NCI-H1694 (cell line): ENCODE measurements at regions not wholly inside any gene's neighbourhood (a gene's known extent, or its start where the extent isn't known, plus 50 kb on each side); places are given as distances from the start of the nearest gene placed in this dataset.
"Not testable (repeated sequence)": the region's sequence is repeated elsewhere in the genome, so short reads cannot be mapped to it uniquely, and the experiment has no call there.

Experiments used
- DNase-seq: peaks from one replicate; lab custom pipeline; 2025; lab: John Stamatoyannopoulos, UW

GRCh38 chr2:147016181-147016580 is 828.6 kb upstream of the ACVR2A start:
- no peak for DNase-seq

- DNase-seq: no peak
Measured at GRCh38 chr2:147015591-147015990, 829.2 kb upstream of the ACVR2A start.

GRCh38 chr2:147013696-147014392 is 831.0 kb upstream of the ACVR2A start:
- no peak for DNase-seq

- no peak for DNase-seq
Measured at GRCh38 chr2:147008481-147008880, 836.3 kb upstream of the ACVR2A start.

GRCh38 chr2:147006736-147007141 is 838.1 kb upstream of the ACVR2A start:
- no peak for DNase-seq

- no peak for DNase-seq
Measured at GRCh38 chr2:147003081-147003480, 841.7 kb upstream of the ACVR2A start.

GRCh38 chr2:147002256-147002655 is 842.6 kb upstream of the ACVR2A start:
- DNase-seq: peak; percentile 23

GRCh38 chr2:147001061-147001460 is 843.8 kb upstream of the ACVR2A start:
- DNase-seq: no peak

- not testable (repeated sequence) for DNase-seq
Measured at GRCh38 chr2:147000151-147000550, 844.7 kb upstream of the ACVR2A start.

GRCh38 chr2:146997945-146998344 is 846.9 kb upstream of the ACVR2A start:
- DNase-seq: no peak

- DNase-seq: no peak
Measured at GRCh38 chr2:146997488-146997887, 847.3 kb upstream of the ACVR2A start.

GRCh38 chr2:146994246-146994645 is 850.6 kb upstream of the ACVR2A start:
- no peak for DNase-seq

- no peak for DNase-seq
Measured at GRCh38 chr2:146992466-146992865, 852.4 kb upstream of the ACVR2A start.

- DNase-seq: no peak
Measured at GRCh38 chr2:146992057-146992456, 852.8 kb upstream of the ACVR2A start.

GRCh38 chr2:146990311-146991054 is 854.3 kb upstream of the ACVR2A start:
- DNase-seq: no peak

GRCh38 chr2:146989741-146990140 is 855.1 kb upstream of the ACVR2A start:
- DNase-seq: no peak

- DNase-seq: no peak
Measured at GRCh38 chr2:146987996-146988395, 856.8 kb upstream of the ACVR2A start.

GRCh38 chr2:146986161-146986560 is 858.7 kb upstream of the ACVR2A start:
- DNase-seq: no peak

GRCh38 chr2:146985753-146986152 is 859.1 kb upstream of the ACVR2A start:
- DNase-seq: no peak

GRCh38 chr2:146984014-146984413 is 860.8 kb upstream of the ACVR2A start:
- no peak for DNase-seq

- DNase-seq: no peak
Measured at GRCh38 chr2:146982393-146982846, 862.4 kb upstream of the ACVR2A start.

- no peak for DNase-seq
Measured at GRCh38 chr2:146981921-146982320, 862.9 kb upstream of the ACVR2A start.

GRCh38 chr2:146979746-146980145 is 865.1 kb upstream of the ACVR2A start:
- no peak for DNase-seq
